Posterior vena cava (tissue), 2 donors: ENCODE measurements at regions not wholly inside any gene's neighbourhood (a gene's known extent, or its start where the extent isn't known, plus 50 kb on each side); places are given as distances from the start of the nearest gene placed in this dataset.

Experiments used
- DNase-seq: peaks from one replicate; pipeline ENCODE4 v3.0.0-alpha.2; 2020; ENCODE audit warnings: low spot score
- intact Hi-C, 2 donors: fragments of 100-400 bp; cut with DNase I; formaldehyde crosslinking; loops; one replicate each; pipeline versions ENCODE4 v1.14.1 to v1.14.2; 2022 to 2023
- donor health status: DM: yes; HTN: yes; CAD: no.
- donor health status: DM: yes; HTN: yes; CAD: no.

- DNase-seq, result no peak
- intact Hi-C loops, result no loop called here
Measured at GRCh38 chr13:46996316-46997030, 99.6 kb upstream of the HTR2A start.

- DNase-seq, result no peak
- intact Hi-C loops, result no loop called here
Measured at GRCh38 chr13:46995874-46996273, 99.0 kb upstream of the HTR2A start.

- intact Hi-C loops, result no loop called here
- DNase-seq, result no peak
Measured at GRCh38 chr13:46994492-46994891, 97.6 kb upstream of the HTR2A start.

GRCh38 chr13:46992383-46992952, 95.6 kb upstream of the HTR2A start:
- DNase-seq, result no peak
- intact Hi-C loops, result no loop called here

- intact Hi-C loops, result no loop called here
- no peak for DNase-seq
Measured at GRCh38 chr13:46983881-46984280, 87.0 kb upstream of the HTR2A start.

GRCh38 chr13:46982856-46983582, 86.2 kb upstream of the HTR2A start:
- intact Hi-C loops, result no loop called here
- DNase-seq, result no peak

- intact Hi-C loops, result no loop called here
- no peak for DNase-seq
Measured at GRCh38 chr13:46975173-46975572, 78.3 kb upstream of the HTR2A start.

GRCh38 chr13:46968450-46968849, 71.6 kb upstream of the HTR2A start:
- intact Hi-C loops, result no loop called here
- no peak for DNase-seq

GRCh38 chr13:46964789-46965527, 68.1 kb upstream of the HTR2A start:
- DNase-seq, result no peak
- intact Hi-C loops, result no loop called here

GRCh38 chr13:46963904-46964303, 67.1 kb upstream of the HTR2A start:
- DNase-seq, result no peak
- intact Hi-C loops, result no loop called here

- DNase-seq, result no peak
- intact Hi-C loops, result no loop called here
Measured at GRCh38 chr13:46962281-46962941, 65.6 kb upstream of the HTR2A start.

GRCh38 chr13:46961719-46962118, 64.9 kb upstream of the HTR2A start:
- no peak for DNase-seq
- intact Hi-C loops, result no loop called here

GRCh38 chr13:46953941-46954340, 57.1 kb upstream of the HTR2A start:
- intact Hi-C loops, result no loop called here
- DNase-seq, result no peak

GRCh38 chr13:46953331-46953730, 56.5 kb upstream of the HTR2A start:
- intact Hi-C loops, result no loop called here
- no peak for DNase-seq

GRCh38 chr13:46951516-46951915, 54.7 kb upstream of the HTR2A start:
- intact Hi-C loops, result no loop called here
- no peak for DNase-seq

GRCh38 chr13:46949211-46949610, 52.4 kb upstream of the HTR2A start:
- intact Hi-C loops, result no loop called here
- no peak for DNase-seq

- DNase-seq, result no peak
- intact Hi-C loops, result no loop called here
Measured at GRCh38 chr13:46948338-46948737, 51.5 kb upstream of the HTR2A start.

GRCh38 chr13:46947425-46948191, 50.8 kb upstream of the HTR2A start:
- DNase-seq, result no peak
- intact Hi-C loops, result no loop called here
